ENCODE measurements at regions not wholly inside any gene's neighbourhood (a gene's known extent, or its start where the extent isn't known, plus 50 kb on each side); places are given as distances from the start of the nearest gene placed in this dataset.

- no peak for TF ChIP-seq CTCF (conservative IDR thresholded peaks at IDR 0.05 in 1 of 2, IDR thresholded peaks at IDR 0.05 in 1 of 2; ENCODE audit: low read depth in 1 of 2, low read length in 2 of 2)
- TF ChIP-seq EZH2 (IDR thresholded peaks at IDR 0.05; ENCODE audit: low read length, missing control alignments), result no peak
These were observed 174.9 kb upstream of the UBL3 start for GRCh38 chr13:30025351-30025750.

All from fibroblast of lung (primary cell).